HEK293 (cell line): ENCODE measurements at regions not wholly inside any gene's neighbourhood (a gene's known extent, or its start where the extent isn't known, plus 50 kb on each side); places are given as distances from the start of the nearest gene placed in this dataset.

Source experiments
- CTCF ChIA-PET: fragments of 350-600 bp; formaldehyde crosslinking; extraction: SDS; loops from one replicate; lab custom pipeline; 2021; ENCODE audit warnings: antibody characterized with exemption; lab: Yijun Ruan, JAX
- POLR2A ChIA-PET: fragments of 300-600 bp; formaldehyde crosslinking; extraction: SDS; loops from one replicate; lab custom pipeline; 2020; ENCODE audit warnings: antibody characterized with exemption, inconsistent platforms; lab: Yijun Ruan, JAX
- H3K27ac ChIP-seq: fragments of 200-500 bp; sonication (Bioruptor generic); 2 replicates; pipeline ENCODE4 v1.5.1; 2014; ENCODE audit warnings: low read depth, low read length, control low read depth, inconsistent platforms; ENCODE audit errors: extremely low read depth
- H3K36me3 ChIP-seq, 2 experiments: fragments of 200-500 bp in 1 of 2; sonication (Bioruptor generic) in 1 of 2; 1 replicate in 1 of 2; 2 replicates in 1 of 2; pipeline ENCODE4 v1.5.1; 2014 to 2017; ENCODE audit warnings: inconsistent platforms in 2 of 2, low read length in 2 of 2; ENCODE audit not compliant: control insufficient read depth in 2 of 2, insufficient read depth in 1 of 2
- H3K4me1 ChIP-seq: fragments of 200-500 bp; sonication (Bioruptor generic); 2 replicates; pipeline ENCODE4 v1.5.1; 2014; ENCODE audit warnings: mild to moderate bottlenecking, low read length, inconsistent platforms; ENCODE audit not compliant: control insufficient read depth, insufficient read depth
- H3K4me3 ChIP-seq: 2 replicates; pipeline ENCODE4 v1.5.1; 2011; ENCODE audit warnings: low read depth, mild to moderate bottlenecking, control low read depth, low read length, moderate library complexity
- H3K9me3 ChIP-seq: fragments of 200-500 bp; sonication (Bioruptor generic); 2 replicates; pipeline ENCODE4 v1.5.1; 2014; ENCODE audit warnings: low read depth, low read length, inconsistent platforms; ENCODE audit not compliant: control insufficient read depth, insufficient read depth
- GLIS1 ChIP-seq: fragments of 450-650 bp; formaldehyde crosslinking; IDR thresholded peaks from 2 replicates; pipeline ENCODE4 v1.5.1; 2016; ENCODE audit warnings: missing biosample characterization, missing genetic modification characterization
- ZBTB8A ChIP-seq: fragments of 450-650 bp; formaldehyde crosslinking; IDR thresholded peaks from 2 replicates; pipeline ENCODE4 v1.5.1; 2016; ENCODE audit warnings: missing biosample characterization, missing genetic modification characterization
- ZNF214 ChIP-seq: fragments of 450-650 bp; formaldehyde crosslinking; IDR thresholded peaks from 2 replicates; pipeline ENCODE4 v1.5.1; 2017; ENCODE audit warnings: missing biosample characterization, mild to moderate bottlenecking, missing genetic modification characterization, borderline replicate concordance
- ZNF324 ChIP-seq: fragments of 450-650 bp; formaldehyde crosslinking; IDR thresholded peaks from 2 replicates; pipeline ENCODE4 v1.5.1; 2016; ENCODE audit warnings: missing biosample characterization, missing genetic modification characterization
- ZNF391 ChIP-seq: fragments of 450-650 bp; formaldehyde crosslinking; IDR thresholded peaks from 2 replicates; pipeline ENCODE4 v1.5.1; 2016; ENCODE audit warnings: low read depth, missing biosample characterization, missing genetic modification characterization, borderline replicate concordance
- ZNF549 ChIP-seq: fragments of 450-650 bp; IDR thresholded peaks from 2 replicates; pipeline ENCODE4 v1.5.1; 2018; ENCODE audit warnings: missing biosample characterization, missing genetic modification characterization, mild to moderate bottlenecking, inconsistent platforms, moderate library complexity
- ZNF623 ChIP-seq: fragments of 450-650 bp; formaldehyde crosslinking; IDR thresholded peaks from 2 replicates; pipeline ENCODE4 v1.5.1; 2016; ENCODE audit warnings: missing biosample characterization, missing genetic modification characterization
- ZNF701 ChIP-seq: fragments of 450-650 bp; formaldehyde crosslinking; IDR thresholded peaks from 2 replicates; pipeline ENCODE4 v1.5.1; 2016; ENCODE audit warnings: missing biosample characterization, missing genetic modification characterization
- TF ChIP-seq, protein P1 (sequence below): fragments of 450-650 bp; formaldehyde crosslinking; IDR thresholded peaks from 2 replicates; pipeline ENCODE4 v1.5.1; 2016; ENCODE audit warnings: missing biosample characterization, missing genetic modification characterization
- TF ChIP-seq, protein P2 (sequence below): fragments of 450-650 bp; formaldehyde crosslinking; IDR thresholded peaks from 2 replicates; pipeline ENCODE4 v1.5.1; 2016; ENCODE audit warnings: missing biosample characterization, missing genetic modification characterization, borderline replicate concordance
- TF ChIP-seq, protein P3 (sequence below): fragments of 450-650 bp; formaldehyde crosslinking; IDR thresholded peaks from 2 replicates; pipeline ENCODE4; 2016; ENCODE audit warnings: missing biosample characterization, missing genetic modification characterization

DNA sequence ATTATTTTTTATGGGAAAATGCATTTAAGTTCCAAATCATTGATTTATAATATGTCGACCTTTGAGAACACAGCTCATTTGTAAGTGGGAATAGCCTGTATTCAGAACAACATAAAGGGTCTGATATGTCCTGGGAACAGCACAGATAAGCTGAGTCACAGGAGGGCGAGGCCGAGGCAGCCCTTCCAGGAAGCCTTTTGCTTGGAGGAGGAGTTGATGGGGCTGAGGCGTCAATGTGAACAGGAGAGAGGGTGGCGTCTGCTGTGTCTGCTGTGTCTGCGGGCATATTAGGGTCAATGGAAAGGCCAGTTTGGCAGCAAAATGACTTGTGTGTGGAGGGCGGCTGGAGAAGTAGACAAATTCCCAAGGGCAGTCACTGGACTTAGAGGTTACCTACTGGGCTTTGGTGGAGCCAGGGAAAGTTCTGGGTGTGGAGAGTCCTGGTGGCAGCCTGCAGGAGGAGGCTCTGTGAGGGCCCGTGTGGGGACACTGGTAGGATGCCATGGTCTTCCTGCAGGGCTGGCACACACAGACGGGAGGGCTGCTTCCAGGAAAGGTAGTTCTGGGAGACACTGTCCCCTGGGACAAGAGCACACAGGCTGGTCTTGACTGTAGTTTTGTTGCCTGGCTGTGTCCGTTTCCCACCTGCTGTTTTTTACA lies 128.1 kb downstream of the GLI2 start:
- no peak overlapping the region for H3K4me3 ChIP-seq
- H3K9me3 ChIP-seq = no peaks in the 10 kb centered on the region
- CTCF ChIA-PET = interaction anchor here (0.6 kb wide), 1 partner anchor 96 kb away, joined by 4 read pairs; no protein-coding TSS in a partner anchor
- H3K36me3 ChIP-seq = no peaks in the 10 kb centered on the region
- no peak overlapping the region for H3K27ac ChIP-seq
- POLR2A ChIA-PET = no interaction called here
- H3K4me1 ChIP-seq = no peaks in the 10 kb centered on the region
- TF ChIP-seq ZNF324 (no peak), ZNF623 (no peak), ZNF701 (tag by site-specific recombination) (no peak)
- TF ChIP-seq, protein P1, sequence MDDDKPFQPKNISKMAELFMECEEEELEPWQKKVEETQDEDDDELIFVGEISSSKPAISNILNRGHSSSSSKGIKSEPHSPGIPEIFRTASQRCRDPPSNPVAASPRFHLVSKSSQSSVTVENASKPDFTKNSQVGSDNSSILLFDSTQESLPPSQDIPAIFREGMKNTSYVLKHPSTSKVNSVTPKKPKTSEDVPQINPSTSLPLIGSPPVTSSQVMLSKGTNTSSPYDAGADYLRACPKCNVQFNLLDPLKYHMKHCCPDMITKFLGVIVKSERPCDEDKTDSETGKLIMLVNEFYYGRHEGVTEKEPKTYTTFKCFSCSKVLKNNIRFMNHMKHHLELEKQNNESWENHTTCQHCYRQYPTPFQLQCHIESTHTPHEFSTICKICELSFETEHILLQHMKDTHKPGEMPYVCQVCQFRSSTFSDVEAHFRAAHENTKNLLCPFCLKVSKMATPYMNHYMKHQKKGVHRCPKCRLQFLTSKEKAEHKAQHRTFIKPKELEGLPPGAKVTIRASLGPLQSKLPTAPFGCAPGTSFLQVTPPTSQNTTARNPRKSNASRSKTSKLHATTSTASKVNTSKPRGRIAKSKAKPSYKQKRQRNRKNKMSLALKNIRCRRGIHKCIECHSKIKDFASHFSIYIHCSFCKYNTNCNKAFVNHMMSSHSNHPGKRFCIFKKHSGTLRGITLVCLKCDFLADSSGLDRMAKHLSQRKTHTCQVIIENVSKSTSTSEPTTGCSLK = no peak
- TF ChIP-seq, protein P2, sequence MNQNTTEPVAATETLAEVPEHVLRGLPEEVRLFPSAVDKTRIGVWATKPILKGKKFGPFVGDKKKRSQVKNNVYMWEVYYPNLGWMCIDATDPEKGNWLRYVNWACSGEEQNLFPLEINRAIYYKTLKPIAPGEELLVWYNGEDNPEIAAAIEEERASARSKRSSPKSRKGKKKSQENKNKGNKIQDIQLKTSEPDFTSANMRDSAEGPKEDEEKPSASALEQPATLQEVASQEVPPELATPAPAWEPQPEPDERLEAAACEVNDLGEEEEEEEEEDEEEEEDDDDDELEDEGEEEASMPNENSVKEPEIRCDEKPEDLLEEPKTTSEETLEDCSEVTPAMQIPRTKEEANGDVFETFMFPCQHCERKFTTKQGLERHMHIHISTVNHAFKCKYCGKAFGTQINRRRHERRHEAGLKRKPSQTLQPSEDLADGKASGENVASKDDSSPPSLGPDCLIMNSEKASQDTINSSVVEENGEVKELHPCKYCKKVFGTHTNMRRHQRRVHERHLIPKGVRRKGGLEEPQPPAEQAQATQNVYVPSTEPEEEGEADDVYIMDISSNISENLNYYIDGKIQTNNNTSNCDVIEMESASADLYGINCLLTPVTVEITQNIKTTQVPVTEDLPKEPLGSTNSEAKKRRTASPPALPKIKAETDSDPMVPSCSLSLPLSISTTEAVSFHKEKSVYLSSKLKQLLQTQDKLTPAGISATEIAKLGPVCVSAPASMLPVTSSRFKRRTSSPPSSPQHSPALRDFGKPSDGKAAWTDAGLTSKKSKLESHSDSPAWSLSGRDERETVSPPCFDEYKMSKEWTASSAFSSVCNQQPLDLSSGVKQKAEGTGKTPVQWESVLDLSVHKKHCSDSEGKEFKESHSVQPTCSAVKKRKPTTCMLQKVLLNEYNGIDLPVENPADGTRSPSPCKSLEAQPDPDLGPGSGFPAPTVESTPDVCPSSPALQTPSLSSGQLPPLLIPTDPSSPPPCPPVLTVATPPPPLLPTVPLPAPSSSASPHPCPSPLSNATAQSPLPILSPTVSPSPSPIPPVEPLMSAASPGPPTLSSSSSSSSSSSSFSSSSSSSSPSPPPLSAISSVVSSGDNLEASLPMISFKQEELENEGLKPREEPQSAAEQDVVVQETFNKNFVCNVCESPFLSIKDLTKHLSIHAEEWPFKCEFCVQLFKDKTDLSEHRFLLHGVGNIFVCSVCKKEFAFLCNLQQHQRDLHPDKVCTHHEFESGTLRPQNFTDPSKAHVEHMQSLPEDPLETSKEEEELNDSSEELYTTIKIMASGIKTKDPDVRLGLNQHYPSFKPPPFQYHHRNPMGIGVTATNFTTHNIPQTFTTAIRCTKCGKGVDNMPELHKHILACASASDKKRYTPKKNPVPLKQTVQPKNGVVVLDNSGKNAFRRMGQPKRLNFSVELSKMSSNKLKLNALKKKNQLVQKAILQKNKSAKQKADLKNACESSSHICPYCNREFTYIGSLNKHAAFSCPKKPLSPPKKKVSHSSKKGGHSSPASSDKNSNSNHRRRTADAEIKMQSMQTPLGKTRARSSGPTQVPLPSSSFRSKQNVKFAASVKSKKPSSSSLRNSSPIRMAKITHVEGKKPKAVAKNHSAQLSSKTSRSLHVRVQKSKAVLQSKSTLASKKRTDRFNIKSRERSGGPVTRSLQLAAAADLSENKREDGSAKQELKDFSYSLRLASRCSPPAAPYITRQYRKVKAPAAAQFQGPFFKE (tag by site-specific recombination) = no peak
- TF ChIP-seq, protein P3, sequence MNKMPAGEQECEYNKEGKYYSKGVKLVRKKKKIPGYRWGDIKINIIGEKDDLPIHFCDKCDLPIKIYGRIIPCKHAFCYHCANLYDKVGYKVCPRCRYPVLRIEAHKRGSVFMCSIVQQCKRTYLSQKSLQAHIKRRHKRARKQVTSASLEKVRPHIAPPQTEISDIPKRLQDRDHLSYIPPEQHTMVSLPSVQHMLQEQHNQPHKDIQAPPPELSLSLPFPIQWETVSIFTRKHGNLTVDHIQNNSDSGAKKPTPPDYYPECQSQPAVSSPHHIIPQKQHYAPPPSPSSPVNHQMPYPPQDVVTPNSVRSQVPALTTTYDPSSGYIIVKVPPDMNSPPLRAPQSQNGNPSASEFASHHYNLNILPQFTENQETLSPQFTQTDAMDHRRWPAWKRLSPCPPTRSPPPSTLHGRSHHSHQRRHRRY (tag by site-specific recombination) = no peak

DNA sequence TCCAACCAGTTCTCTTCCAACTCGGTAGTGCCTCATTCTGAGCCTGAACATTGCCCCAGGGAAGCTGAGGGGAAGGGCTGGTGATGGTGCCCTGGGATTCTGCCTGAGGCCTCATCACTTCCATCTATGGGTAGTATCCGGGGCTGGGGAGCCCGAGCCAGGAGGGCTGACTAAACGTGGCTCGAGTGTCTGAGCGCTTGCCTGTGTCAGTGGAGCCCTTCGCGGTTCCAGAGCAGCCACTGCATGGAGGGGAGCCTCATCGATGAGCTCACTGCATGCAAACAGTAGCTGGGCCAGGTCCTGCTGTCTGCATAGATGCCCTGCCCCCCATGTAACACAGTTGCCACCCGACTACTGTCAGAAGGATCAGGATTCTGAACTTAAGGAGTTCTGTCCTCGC lies 129.3 kb downstream of the GLI2 start:
- H3K4me1 ChIP-seq = no peaks in the 10 kb centered on the region
- POLR2A ChIA-PET = no interaction called here
- no peak overlapping the region for H3K4me3 ChIP-seq
- CTCF ChIA-PET = no interaction called here
- no peaks in the 10 kb centered on the region for H3K36me3 ChIP-seq
- no peak overlapping the region for H3K27ac ChIP-seq
- TF ChIP-seq GLIS1 (tag by site-specific recombination) (no peak), ZBTB8A (tag by site-specific recombination) (peak; percentile 16; the same call in 1 of the 2 replicates)
- no peaks in the 10 kb centered on the region for H3K9me3 ChIP-seq

DNA sequence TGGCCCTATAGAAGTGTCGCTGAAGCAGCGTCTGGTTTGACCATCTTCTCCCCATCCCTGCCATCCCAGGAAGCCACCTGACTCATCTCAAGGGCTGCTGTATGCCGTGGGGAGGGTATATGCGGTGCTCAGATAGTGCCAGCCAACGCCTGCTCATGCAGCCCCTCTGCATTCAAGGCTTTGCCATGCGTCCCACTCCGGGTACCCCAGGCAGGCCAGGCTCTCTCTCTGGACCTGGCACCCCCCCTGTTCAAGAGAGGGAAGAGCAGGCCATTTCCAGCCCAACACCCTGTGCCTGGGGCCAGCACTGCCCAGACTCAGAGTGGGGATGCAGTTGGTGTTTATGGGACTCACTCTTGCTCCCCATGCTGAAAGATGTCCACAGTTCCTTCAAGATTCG lies 130.0 kb downstream of the GLI2 start:
- CTCF ChIA-PET = interaction anchor here (0.7 kb wide), 1 partner anchor 20 kb away, joined by 3 read pairs; no protein-coding TSS in a partner anchor

More for the DNA sequence above, 130.0 kb downstream of the GLI2 start:
- POLR2A ChIA-PET = no interaction called here
- no peak for TF ChIP-seq ZNF549 (tag by site-specific recombination)
- no peak for TF ChIP-seq ZNF214 (tag by site-specific recombination)
- no peak for TF ChIP-seq ZNF391 (tag by site-specific recombination)
- TF ChIP-seq, all 188 proteins: peak for 0
- no peaks in the 10 kb centered on the region for H3K36me3 ChIP-seq
- no peaks in the 10 kb centered on the region for H3K4me1 ChIP-seq
- no peak overlapping the region for H3K4me3 ChIP-seq
- no peaks in the 10 kb centered on the region for H3K9me3 ChIP-seq
- no peak overlapping the region for H3K27ac ChIP-seq
